VCaP (cell line): ENCODE measurements at regions not wholly inside any gene's neighbourhood (a gene's known extent, or its start where the extent isn't known, plus 50 kb on each side); places are given as distances from the start of the nearest gene placed in this dataset.
"Not testable (repeated sequence)": the region's sequence is repeated elsewhere in the genome, so short reads cannot be mapped to it uniquely, and the experiment has no call there.

Source experiments
- H3K27ac ChIP-seq: fragments of 450-650 bp; 2 replicates; pipeline ENCODE4 v1.5.1; 2017
- TF ChIP-seq, protein P1 (sequence below): fragments of 450-650 bp; conservative IDR thresholded peaks from 2 replicates; pipeline ENCODE4 v1.5.1; 2017; ENCODE audit warnings: mild to moderate bottlenecking, moderate library complexity

GRCh38 chr3:144839991-144840390, 868.4 kb downstream of the DIPK2A start:
- no peak overlapping the region for H3K27ac ChIP-seq
- TF ChIP-seq, protein P1, sequence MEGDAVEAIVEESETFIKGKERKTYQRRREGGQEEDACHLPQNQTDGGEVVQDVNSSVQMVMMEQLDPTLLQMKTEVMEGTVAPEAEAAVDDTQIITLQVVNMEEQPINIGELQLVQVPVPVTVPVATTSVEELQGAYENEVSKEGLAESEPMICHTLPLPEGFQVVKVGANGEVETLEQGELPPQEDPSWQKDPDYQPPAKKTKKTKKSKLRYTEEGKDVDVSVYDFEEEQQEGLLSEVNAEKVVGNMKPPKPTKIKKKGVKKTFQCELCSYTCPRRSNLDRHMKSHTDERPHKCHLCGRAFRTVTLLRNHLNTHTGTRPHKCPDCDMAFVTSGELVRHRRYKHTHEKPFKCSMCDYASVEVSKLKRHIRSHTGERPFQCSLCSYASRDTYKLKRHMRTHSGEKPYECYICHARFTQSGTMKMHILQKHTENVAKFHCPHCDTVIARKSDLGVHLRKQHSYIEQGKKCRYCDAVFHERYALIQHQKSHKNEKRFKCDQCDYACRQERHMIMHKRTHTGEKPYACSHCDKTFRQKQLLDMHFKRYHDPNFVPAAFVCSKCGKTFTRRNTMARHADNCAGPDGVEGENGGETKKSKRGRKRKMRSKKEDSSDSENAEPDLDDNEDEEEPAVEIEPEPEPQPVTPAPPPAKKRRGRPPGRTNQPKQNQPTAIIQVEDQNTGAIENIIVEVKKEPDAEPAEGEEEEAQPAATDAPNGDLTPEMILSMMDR: no peak

GRCh38 chr3:144840866-144841265, 869.2 kb downstream of the DIPK2A start:
- TF ChIP-seq, protein P1: no peak
- no peak overlapping the region for H3K27ac ChIP-seq

GRCh38 chr3:144843099-144843498, 871.5 kb downstream of the DIPK2A start:
- H3K27ac ChIP-seq: no peak overlapping the region
- TF ChIP-seq, protein P1: peak; percentile 62

- TF ChIP-seq, protein P1: no peak
- no peak overlapping the region for H3K27ac ChIP-seq
These were observed 881.4 kb downstream of the DIPK2A start for GRCh38 chr3:144852999-144853398.

DNA sequence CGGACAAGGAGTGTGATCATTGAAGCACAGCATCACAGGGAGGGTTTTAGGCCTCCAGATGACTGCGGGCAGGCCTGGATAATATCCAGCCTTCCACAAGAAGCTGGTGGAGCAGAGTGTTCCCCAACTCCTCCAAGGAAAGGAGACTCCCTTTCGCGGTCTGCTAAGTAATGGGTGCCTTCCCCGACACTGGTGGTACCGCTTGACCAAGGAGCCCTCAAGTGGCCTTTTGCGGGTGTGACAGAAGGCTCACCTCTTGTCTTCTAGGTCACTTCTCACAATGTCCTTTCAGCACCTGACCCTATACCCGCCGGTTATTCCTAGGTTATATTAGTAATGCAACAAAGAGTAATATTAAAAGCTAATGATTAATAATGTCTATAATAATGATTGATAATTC, 882.4 kb downstream of the DIPK2A start:
- H3K27ac ChIP-seq: not testable (repeated sequence)

GRCh38 chr3:144859161-144859560, 887.5 kb downstream of the DIPK2A start:
- H3K27ac ChIP-seq: no peak overlapping the region
- TF ChIP-seq, protein P1: no peak

DNA sequence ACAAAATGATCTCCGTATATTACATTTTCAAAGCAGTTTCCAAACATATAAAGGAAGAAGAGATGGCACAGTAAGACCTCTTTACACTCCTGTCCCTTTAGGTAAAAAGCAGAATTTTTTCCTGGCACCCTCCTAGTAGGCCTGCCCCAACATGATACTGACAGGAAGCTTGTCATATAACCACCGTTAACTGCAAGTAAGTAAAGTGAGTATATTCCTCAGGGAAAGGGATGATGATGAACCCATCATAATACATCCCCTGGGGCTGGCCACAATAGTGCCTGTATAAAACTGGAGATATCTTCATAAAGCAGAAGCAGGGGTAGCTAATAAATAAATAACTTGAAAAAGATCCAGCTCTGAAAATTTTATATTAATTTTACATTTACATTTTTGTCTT, 893.0 kb downstream of the DIPK2A start:
- TF ChIP-seq, protein P1: no peak
- H3K27ac ChIP-seq: no peak overlapping the region

GRCh38 chr3:144865948-144866347, 894.3 kb downstream of the DIPK2A start:
- TF ChIP-seq, protein P1: no peak
- no peak overlapping the region for H3K27ac ChIP-seq
